GM21526 (cell line): ENCODE measurements at regions not wholly inside any gene's neighbourhood (a gene's known extent, or its start where the extent isn't known, plus 50 kb on each side); places are given as distances from the start of the nearest gene placed in this dataset.

Experiments
- ATAC-seq: cut with Tn5 transposase; IDR thresholded peaks from one replicate; pipeline ENCODE4 v1.9.1; 2021; ENCODE audit warnings: moderate library complexity; ENCODE audit not compliant: unreplicated experiment, low FRiP score

GRCh38 chr10:128896116-128896795 lies 570.8 kb upstream of the MGMT start:
- ATAC-seq = no peak

GRCh38 chr10:128896963-128897362 lies 570.1 kb upstream of the MGMT start:
- ATAC-seq = no peak

GRCh38 chr10:128897401-128898129 lies 569.5 kb upstream of the MGMT start:
- ATAC-seq = no peak

GRCh38 chr10:128898133-128898915 lies 568.7 kb upstream of the MGMT start:
- ATAC-seq = no peak

- no peak for ATAC-seq
Observed at GRCh38 chr10:128898916-128899195, 568.2 kb upstream of the MGMT start.

DNA sequence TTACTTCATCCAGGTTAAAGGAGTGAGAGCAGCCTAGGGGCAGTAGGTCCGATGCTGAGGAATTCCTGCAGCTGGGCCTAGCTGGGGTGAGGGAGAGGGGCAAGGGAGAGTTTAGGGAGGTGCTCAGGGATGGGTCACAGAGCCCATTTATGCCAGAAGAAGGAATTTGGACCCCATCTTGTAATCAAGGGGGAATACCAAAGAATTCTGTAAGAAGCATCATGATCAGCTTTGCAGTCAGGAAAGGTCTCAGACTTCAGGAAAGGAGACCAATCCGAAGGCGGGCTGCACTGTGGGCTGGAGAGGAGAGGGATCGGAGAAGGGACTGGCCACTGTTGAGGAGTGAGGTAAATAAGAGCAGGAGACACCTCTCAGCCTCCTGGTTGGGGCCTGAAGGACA lies 566.6 kb upstream of the MGMT start:
- ATAC-seq = no peak

GRCh38 chr10:128901236-128901635 lies 565.8 kb upstream of the MGMT start:
- no peak for ATAC-seq

GRCh38 chr10:128902031-128902710 lies 564.9 kb upstream of the MGMT start:
- no peak for ATAC-seq

DNA sequence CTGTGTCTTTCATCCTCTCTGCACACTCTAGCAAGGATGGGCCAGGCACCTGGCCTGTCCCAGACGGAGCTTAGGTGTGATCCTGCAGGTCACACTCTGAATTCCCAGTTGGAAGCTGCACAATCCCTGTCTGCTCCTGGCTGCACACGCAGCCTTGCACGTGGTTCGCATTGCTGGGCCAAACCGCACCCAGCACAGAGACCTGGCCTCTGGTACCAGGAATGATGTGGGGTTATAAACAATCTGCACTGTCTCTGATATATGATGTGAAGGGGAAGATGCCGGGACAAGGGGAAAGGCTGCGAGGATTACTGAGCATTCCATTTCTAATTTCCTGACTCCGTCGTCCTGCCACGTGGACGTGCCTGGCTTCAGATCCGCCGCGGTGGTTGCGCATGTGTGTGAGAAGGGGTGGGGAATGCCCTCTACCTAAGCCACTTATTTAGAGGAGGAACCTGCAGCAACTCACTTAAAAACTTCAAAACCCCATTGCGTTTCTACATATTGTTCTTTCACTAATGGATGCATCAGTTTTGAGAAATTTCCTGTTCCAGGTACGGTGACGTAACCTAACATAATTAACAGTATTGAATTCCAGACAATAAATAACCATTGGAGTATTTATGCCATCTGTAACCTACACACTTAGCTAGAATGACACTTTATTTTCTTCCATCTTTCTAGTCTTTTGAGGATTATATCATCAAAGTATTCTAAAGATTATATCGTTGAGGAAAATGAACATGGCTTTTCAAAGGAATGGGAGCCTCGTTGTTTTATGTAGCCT lies 559.7 kb upstream of the MGMT start:
- ATAC-seq = no peak

DNA sequence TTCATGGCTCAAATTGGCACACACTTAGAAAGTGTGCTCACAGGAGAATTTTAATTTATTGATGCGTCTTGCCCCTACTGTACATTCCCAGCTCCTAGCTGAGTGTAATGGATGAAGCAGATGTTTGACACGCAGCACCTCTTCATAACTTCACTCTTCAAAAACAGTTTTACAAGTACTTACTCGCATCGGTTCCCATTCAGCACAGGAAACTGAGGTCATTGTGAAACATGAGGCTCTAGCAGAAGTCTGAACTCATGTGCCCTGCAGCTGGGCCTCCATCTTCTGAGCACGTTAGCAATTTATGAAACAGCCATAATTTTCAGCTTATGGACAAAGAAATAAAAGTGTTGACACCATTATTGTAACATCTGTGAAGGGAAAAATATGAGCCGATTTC lies 558.9 kb upstream of the MGMT start:
- no peak for ATAC-seq

- no peak for ATAC-seq
Observed at GRCh38 chr10:128908499-128908898, 558.5 kb upstream of the MGMT start.

GRCh38 chr10:128912568-128913311 lies 554.3 kb upstream of the MGMT start:
- no peak for ATAC-seq

- ATAC-seq = no peak
Observed at GRCh38 chr10:128914681-128915080, 552.4 kb upstream of the MGMT start.

DNA sequence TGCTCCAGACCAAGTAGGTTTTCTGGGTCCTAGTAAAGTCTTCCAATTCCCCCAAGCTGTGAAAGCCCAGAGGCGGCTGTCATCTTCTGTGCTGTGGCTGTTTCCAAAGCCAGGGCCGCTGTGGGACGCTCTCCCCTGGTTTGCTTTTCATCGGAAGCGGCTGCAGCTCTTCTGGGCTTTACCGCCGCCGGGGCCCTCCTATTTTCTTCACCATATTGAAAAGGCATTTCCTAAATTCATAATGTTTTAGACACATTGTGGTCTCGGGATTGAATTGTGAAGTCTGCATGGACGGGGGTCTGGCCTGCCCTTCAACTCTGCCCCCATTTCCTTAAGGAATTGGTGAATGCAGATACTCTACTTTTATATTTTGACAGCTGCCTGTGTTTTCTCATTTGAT lies 551.4 kb upstream of the MGMT start:
- no peak for ATAC-seq

GRCh38 chr10:128916383-128916782 lies 550.7 kb upstream of the MGMT start:
- no peak for ATAC-seq

GRCh38 chr10:128921389-128922022 lies 545.5 kb upstream of the MGMT start:
- no peak for ATAC-seq

DNA sequence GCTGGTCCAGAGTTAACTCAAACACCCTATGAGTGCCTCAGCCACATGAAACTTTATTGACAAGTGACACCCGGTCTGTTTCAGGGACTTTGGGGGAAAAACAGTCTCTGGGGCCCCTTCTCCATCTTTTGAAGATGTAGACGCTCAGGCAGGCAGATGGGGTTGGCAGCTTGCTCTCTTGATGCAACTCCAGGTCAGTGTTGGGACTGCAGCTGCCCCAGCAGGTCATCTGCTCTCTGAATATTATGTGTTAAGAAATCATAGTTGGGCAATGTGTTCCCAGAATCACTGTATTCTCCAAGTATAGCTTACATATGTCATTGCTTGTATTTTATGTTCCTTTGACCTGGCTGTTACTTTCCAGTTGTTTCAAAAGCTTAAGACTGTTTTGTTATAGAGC lies 544.9 kb upstream of the MGMT start:
- no peak for ATAC-seq

GRCh38 chr10:128922619-128923196 lies 544.3 kb upstream of the MGMT start:
- ATAC-seq = no peak

DNA sequence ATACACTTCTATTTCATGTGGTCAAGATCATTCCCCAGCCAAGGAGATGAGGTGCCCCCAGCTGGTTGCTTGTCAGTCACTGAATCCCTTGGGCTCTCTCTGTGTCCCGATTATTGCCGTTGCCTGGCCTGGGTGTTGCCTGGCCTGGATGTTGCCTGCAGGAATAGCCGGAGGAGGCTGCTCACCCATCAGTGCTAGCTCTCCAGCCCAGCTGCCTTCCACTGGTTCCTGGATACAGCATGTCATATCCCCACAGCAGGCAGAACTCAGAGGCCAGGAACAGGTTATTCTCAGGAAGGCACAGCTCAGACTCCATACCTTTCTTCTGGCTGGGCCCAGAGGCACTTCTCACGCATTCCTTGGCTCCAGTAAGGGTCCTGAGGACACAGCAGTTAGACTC lies 542.1 kb upstream of the MGMT start:
- ATAC-seq = no peak
